ENCODE measurements at regions not wholly inside any gene's neighbourhood (a gene's known extent, or its start where the extent isn't known, plus 50 kb on each side); places are given as distances from the start of the nearest gene placed in this dataset.

DNA sequence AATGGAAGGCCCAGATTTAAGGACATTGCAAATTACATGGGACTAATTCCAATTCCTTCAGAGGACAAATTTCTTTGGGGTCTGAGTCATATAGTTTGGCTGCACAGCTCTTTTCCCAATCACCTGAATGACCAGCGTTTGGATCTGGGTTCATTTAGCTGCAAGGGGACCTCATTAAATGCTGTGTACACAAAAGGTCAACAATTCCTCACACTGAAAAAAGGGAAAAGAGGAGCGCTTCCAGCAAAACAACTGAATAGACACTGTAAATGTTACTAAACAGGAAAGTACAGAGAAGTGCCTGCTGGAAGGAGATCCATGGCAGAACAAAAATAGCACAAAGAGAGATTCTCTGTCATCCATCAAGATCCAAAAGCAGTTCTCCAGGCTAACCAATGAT is 356.0 kb upstream of the LMCD1 start:
- Histone ChIP-seq H2BK5ac (ENCODE audit: low read depth, low read length, poor library complexity, severe bottlenecking) (no peak overlapping the region), H3K4ac (ENCODE audit: low read depth, low read length) (no peak overlapping the region), H3K4me2 (ENCODE audit: low read depth, low read length) (no peak overlapping the region), H2AFZ (replicated peaks; ENCODE audit: low read length, poor library complexity) (no peak overlapping the region), H3K56ac (ENCODE audit: extremely low read depth, insufficient read depth, low read length) (no peak overlapping the region), H4K91ac (ENCODE audit: insufficient read depth, low read depth, low read length) (no peak overlapping the region), H3K4me3 (ENCODE audit: insufficient read depth, low read depth, low read length) (no peak overlapping the region), H2BK120ac (ENCODE audit: low read depth, low read length) (no peak overlapping the region), H3K79me1 (ENCODE audit: low read depth in 1 of 2, low read length in 2 of 2) (no peaks in the 10 kb centered on the region), H2AK9ac (replicated peaks; ENCODE audit: low read depth, low read length, poor library complexity) (no peak overlapping the region), H4K8ac (ENCODE audit: low read depth in 2 of 2, low read length in 2 of 2) (no peak overlapping the region), H3K23ac (ENCODE audit: low read depth, low read length) (no peak overlapping the region), H2BK15ac (ENCODE audit: low read depth, low read length) (no peak overlapping the region), H2AK5ac (ENCODE audit: low read depth, low read length) (no peak overlapping the region), H3K9me3 (ENCODE audit: control insufficient read depth, insufficient read depth, low read length) (no peaks in the 10 kb centered on the region), H3K9me1 (ENCODE audit: insufficient read depth, low read length) (no peaks in the 10 kb centered on the region), H2BK20ac (ENCODE audit: low read depth, low read length) (no peak overlapping the region), H4K5ac (ENCODE audit: low read depth, low read length) (no peak overlapping the region), H3K27ac (ENCODE audit: insufficient read depth, low read length) (no peak overlapping the region), H3K18ac (ENCODE audit: low read depth, low read length) (no peak overlapping the region), H3K27me3 (ENCODE audit: control insufficient read depth, insufficient read depth, low read length) (no peaks in the 10 kb centered on the region), H3K4me1 (ENCODE audit: control insufficient read depth, insufficient read depth, low read length) (no peaks in the 10 kb centered on the region), H3K9ac (ENCODE audit: low read depth, low read length) (no peak overlapping the region), H4K20me1 (ENCODE audit: insufficient read depth, low read length) (no peaks in the 10 kb centered on the region), H3K36me3 (ENCODE audit: control insufficient read depth, insufficient read depth, low read length) (no peaks in the 10 kb centered on the region), H3K14ac (replicated peaks; ENCODE audit: low read depth, low read length) (no peak overlapping the region)
- ChIA-PET POLR2A (ENCODE audit: unreplicated experiment) (no interaction called here), CTCF (no interaction called here)
- ATAC-seq (ENCODE audit: low read depth) (no peak), DNase-seq (no peak)
- no TSS peak for BruUV-seq (replicated peaks)
- dilution Hi-C loops (cut with HindIII; ENCODE audit: low sequenced_read_pairs, unreplicated experiment) (no loop called here), in situ Hi-C loops (cut with MboI; ENCODE audit: low sequenced_read_pairs) (no loop called here), intact Hi-C loops (cut with micrococcal nuclease) (no loop called here)
- WGBS, 2 experiments (ENCODE audit: extremely low coverage in 2 of 2, insufficient read length in 1 of 2), result 50% methylated on average over 1 of the region's 2 CpGs; no CpG with 5 or more reads in 1 of the 2 experiments
- TF ChIP-seq POLR2A (IDR thresholded peaks at IDR 0.05; ENCODE audit: low read depth, low read length), result no peak
- TF ChIP-seq MAZ (IDR thresholded peaks at IDR 0.05; ENCODE audit: borderline replicate concordance, low read depth, low read length), result no peak
- no peak for TF ChIP-seq CEBPB (IDR thresholded peaks at IDR 0.05; ENCODE audit: low read depth, low read length)
- no peak for TF ChIP-seq RCOR1 (IDR thresholded peaks at IDR 0.05; ENCODE audit: insufficient replicate concordance, low read length)

Data from IMR-90 (cell line).